M059J (cell line): ENCODE measurements at regions not wholly inside any gene's neighbourhood (a gene's known extent, or its start where the extent isn't known, plus 50 kb on each side); places are given as distances from the start of the nearest gene placed in this dataset.
"Not testable (repeated sequence)": the region's sequence is repeated elsewhere in the genome, so short reads cannot be mapped to it uniquely, and the experiment has no call there.

ENCODE experiments used
- DNase-seq: peaks from one replicate; pipeline ENCODE4 v3.0.0-alpha.2; 2012; ENCODE audit warnings: low read depth

DNA sequence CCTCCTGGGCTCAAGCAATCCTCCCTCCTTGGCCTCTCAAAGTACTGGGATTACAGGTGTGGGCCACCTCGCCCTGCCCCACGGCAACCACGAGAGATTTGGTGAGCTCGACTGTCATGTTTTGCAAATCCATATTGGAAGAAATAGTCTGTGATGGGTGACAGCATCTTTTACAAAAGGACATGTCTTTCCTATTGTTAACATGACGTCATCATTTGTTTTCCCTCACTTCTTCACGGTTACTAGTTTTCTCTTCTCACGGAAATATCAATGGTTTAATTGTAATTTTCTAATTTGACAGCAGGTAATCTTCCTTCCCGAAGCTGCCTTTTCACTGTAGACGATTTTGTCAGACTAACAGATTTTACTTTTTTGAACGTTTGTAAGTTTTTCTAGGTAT, 110.8 kb upstream of the GREM2 start:
- no peak for DNase-seq

DNA sequence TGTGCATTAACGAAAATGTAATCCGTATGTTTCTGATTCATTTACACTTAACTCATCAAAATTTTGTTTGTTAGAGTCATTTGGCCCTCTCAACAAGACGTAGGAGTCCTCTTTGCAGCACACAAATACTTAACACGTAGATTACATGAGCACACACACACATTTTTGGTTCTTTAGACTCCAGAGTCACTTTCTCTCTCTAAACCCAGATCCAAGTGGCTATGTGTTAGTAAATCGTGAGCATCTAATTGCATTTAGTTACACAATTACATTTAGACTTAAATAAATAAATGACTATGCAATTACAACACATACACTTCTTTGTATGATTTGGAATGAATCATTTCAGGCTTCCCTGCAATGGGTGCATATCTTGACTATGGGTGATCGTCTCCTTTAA, 109.0 kb upstream of the GREM2 start:
- no peak for DNase-seq

DNA sequence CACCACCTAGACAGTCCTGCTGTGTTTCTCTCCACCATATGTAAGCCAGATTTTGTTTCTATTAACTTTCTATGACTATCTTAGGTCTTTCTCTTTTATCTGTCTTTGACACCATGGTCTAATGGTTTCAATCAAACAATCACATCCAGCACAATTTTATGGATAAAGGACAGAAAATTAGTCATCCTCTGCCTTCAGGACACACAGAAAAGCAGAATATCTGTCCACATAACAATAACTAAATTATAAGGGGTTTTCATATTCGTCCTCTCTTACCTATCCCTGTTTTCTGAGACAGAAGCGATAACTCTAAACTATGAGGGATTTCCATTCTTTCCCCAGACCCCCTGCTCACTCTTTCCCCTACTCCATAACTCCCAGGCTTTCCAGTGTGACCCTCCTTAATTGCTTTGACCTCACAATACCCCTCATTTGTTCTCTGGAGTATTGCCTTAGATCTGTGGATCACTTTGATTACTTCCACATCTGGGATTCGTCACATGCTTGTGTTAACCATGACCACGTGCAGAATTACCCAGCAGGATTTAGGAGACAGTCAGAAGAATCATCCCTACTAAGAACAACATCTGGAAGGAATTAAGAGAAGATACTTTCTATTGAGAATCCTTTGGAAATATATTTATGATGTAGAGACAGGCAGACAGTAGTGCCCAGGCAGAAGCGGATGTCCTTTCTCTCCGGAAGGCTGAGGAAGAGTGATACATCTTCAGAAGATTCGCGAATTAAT, 108.2 kb upstream of the GREM2 start:
- no peak for DNase-seq

GRCh38 chr1:240716538-240716937, 104.6 kb upstream of the GREM2 start:
- DNase-seq: not testable (repeated sequence)

DNA sequence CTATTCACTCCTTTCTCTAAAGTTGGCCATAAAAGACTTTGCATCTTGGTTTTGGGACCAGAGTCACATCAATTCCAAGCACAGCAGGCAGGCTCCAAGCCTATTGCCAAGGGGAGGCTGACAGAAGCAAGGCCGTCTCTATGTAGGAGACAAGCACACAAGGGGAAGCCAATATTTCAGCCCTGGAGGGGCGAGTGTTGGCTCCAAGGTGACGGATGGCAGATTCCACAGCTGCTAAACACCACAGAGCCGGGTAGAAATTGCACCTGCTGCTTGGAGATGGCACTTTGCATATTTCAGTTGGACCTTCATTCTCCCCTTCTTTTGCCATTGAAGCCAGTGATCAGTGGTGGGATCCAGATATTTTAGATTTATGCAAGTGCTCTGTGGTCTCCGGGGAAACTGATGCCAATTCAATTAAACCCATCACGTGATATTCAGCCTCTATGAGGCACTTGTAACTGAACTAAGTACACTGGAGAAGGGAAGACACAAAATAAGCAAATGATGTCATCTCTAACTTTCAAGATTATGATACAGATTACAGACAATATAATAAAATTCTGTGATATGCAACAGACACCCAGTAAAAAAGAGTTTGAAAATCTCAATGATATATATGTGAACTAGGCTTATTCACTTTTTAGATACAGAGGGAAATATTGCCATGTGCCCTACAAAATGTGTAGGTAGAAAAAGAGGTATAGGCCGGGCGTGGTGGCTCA, 102.8 kb upstream of the GREM2 start:
- DNase-seq: no peak

GRCh38 chr1:240712014-240712731, 100.2 kb upstream of the GREM2 start:
- peak; percentile 31 for DNase-seq

- no peak for DNase-seq
Observed at GRCh38 chr1:240711020-240711419, 99.1 kb upstream of the GREM2 start.

DNA sequence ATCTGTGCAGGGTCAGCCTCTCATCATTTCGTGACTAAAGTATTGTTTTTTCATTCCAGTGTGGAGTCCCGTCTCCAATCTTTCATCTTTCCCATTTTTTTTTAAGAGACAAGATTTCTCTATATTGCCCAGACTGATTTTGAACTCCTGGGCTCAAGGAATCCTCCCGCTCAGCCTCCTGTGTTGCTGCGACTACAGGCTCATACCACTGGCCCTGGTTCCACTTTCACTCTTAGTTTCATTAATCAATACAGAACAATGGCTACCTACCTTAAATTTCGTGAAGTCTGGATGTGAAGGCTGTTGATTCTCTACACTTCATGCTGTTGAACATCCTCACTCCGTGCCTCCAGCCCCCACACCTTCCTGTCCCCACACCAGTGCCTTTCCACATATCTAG, 97.7 kb upstream of the GREM2 start:
- no peak for DNase-seq

GRCh38 chr1:240706150-240706935, 94.4 kb upstream of the GREM2 start:
- peak; percentile 80 for DNase-seq

GRCh38 chr1:240705579-240705978, 93.6 kb upstream of the GREM2 start:
- peak; percentile 67 for DNase-seq

DNA sequence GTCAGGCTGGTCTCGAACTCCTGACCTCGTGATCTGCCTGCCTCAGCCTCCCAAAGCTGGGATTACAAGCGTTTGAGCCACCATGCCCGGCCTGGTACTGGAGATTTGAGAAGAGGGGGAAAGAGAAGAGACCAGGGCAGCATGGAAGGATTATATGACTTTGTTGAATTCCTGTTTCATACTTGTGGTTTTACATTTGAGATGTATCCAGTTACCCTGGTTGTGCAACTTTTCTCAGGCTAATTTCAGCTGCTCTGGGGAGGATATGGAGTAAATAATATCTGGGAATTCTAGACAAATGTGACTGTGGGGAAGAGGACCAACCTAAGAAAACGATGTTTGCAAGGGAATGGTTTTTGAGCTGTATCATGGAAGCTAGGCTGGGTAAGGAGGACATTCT, 89.5 kb upstream of the GREM2 start:
- peak; percentile 80 for DNase-seq

DNA sequence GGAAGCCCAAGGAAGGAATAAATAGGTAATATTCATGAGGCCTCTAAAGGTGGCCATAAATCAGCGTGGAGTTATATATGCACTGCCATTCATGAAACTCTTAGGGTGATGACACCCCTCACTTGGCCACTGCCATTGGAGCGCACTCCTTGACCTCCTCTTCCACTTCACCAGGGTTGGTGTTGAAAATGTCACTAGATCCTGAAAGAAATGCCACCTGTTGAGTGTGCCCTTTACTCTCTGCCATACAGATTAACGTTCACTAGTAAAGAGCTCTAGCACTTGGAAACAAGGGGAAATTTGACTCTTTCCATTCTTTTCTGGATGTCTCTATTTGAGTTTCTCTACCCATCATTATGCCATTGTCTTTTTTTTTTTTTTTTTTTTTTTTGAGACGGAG, 83.5 kb upstream of the GREM2 start:
- DNase-seq: no peak

DNA sequence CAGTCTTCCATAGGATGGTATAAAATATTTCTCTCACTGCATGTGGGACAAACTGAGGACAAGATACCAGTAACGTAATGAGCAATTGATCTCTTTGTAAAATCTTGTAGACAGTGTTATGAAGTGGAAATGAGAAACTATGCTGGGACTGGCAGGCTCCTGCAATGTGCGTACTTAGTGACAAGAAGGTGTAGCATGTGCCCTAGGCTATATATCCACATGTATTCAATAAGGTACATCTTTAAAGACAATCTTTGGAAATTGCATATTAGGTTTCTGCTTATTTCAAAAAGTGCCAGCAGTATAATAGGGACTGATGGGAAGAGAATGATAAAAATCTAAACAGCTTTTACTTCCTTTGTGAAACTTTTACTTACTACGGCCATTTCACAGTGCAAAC, 81.9 kb upstream of the GREM2 start:
- DNase-seq: no peak

DNA sequence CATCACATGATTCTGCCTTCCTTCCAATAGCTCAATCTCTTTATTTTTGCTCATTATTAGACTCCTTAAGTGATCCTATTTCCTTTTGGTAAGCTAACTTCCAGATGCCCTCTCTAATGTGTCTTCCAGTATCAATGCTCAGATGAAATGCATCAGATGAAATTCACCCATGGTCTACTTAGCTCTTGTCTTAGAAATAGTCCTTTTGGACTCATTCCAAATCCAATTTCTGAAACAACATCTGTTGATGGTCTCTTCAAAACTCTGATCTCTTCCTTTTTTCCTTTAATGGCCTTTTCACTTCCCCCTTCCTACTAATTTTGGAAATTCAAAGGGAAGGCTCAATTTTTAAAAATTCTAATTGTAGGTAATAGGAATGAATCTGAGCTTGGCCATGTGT, 81.1 kb upstream of the GREM2 start:
- no peak for DNase-seq

- peak; percentile 60 for DNase-seq
Observed at GRCh38 chr1:240691909-240692705, 80.2 kb upstream of the GREM2 start.

GRCh38 chr1:240691501-240691900, 79.5 kb upstream of the GREM2 start:
- no peak for DNase-seq

GRCh38 chr1:240687820-240688219, 75.9 kb upstream of the GREM2 start:
- DNase-seq: no peak

DNA sequence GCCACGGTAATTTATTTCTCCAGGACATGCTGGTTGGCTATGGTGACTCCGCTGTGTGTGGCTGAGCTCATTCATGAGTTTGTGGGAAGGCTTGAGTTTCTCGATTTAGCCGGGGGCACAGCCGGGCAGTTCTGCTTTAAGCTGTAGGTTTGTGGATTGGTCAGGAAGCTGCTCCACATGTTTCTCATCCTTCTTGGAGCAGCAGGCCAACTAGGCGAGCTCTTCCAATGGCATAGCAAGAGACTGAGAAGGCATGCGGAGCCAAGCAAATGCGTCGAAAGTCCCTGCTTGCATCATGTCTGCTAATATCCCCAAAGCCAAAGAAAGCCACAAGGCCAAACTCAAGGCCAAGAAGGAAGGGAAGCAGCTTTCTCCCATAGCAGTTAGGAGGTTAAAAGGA, 71.6 kb upstream of the GREM2 start:
- DNase-seq: no peak

- no peak for DNase-seq
Observed at GRCh38 chr1:240682859-240683242, 70.9 kb upstream of the GREM2 start.

DNA sequence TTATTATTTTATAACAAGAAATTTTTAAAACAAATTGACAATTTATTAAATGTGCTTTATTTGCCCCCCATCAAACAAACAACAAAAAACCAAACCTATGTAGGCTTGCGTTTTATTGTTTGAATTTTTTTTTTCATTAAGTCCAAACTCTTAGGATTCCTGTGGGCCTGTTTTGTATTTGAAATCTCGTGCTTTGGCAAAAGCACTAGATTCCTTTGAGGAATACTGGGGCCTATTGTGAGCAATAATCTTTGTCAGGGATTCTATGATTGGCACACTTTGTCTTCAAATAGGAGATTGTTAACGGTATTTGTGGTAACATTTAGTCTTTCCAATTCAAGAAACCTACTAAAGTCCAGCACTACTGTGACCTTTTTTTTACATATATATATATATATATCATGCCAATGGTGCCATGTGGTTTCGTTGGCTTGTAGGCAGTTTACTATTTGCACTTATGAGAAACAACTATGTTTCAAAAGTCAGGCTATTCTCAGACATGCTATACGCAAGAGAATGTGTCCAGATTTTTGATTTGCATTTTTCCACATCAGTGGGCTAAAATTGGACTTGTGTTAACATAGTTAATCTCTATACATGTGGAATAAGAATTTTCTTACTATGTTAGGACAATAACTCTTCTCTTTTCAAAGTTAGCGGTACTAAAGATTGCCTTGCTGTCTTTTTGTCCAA, 70.4 kb upstream of the GREM2 start:
- no peak for DNase-seq
